ENCODE measurements at regions not wholly inside any gene's neighbourhood (a gene's known extent, or its start where the extent isn't known, plus 50 kb on each side); places are given as distances from the start of the nearest gene placed in this dataset.

DNA sequence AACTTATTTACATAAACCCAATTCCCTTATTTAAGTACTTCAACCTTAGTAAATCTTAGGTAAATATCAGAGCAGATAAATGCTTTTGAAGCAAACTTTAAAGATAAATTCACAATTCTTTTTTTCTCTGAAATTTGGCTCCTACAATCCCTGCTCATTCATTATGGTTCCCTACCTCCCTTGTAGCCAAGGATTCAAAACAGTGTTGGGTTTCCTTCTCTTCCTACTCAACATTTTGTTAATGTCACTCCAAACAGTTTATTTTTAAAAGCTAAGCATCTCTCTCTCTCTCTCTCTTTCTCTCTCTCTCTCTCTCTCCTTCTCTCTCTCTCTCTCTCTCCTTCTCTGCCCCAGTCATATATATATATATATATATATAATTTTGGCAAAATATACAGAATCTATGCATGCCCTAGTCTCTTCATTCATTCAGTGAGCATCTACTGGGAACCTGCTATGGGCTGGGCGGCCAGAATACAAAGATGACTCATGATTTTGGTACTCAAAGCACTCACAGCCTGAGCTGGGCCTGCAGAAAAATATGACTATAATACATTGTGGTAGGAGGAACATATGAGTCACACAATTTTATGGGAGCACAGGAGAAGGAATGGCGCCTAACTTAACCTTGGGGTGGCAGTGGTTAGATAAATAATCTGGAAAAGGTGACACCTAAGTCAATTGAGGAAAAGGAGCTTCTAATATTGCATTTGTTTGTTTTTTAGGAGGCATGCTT lies 123.7 kb upstream of the DHRS4 start:
- TF ChIP-seq, protein P1, sequence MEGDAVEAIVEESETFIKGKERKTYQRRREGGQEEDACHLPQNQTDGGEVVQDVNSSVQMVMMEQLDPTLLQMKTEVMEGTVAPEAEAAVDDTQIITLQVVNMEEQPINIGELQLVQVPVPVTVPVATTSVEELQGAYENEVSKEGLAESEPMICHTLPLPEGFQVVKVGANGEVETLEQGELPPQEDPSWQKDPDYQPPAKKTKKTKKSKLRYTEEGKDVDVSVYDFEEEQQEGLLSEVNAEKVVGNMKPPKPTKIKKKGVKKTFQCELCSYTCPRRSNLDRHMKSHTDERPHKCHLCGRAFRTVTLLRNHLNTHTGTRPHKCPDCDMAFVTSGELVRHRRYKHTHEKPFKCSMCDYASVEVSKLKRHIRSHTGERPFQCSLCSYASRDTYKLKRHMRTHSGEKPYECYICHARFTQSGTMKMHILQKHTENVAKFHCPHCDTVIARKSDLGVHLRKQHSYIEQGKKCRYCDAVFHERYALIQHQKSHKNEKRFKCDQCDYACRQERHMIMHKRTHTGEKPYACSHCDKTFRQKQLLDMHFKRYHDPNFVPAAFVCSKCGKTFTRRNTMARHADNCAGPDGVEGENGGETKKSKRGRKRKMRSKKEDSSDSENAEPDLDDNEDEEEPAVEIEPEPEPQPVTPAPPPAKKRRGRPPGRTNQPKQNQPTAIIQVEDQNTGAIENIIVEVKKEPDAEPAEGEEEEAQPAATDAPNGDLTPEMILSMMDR (IDR thresholded peaks at IDR 0.05): no peak
- TF ChIP-seq POLR2A (IDR thresholded peaks at IDR 0.05) (no peak), EP300 (IDR thresholded peaks at IDR 0.05) (no peak)

Measured in stomach (tissue), 4 donors.